ENCODE measurements at regions not wholly inside any gene's neighbourhood (a gene's known extent, or its start where the extent isn't known, plus 50 kb on each side); places are given as distances from the start of the nearest gene placed in this dataset.

DNA sequence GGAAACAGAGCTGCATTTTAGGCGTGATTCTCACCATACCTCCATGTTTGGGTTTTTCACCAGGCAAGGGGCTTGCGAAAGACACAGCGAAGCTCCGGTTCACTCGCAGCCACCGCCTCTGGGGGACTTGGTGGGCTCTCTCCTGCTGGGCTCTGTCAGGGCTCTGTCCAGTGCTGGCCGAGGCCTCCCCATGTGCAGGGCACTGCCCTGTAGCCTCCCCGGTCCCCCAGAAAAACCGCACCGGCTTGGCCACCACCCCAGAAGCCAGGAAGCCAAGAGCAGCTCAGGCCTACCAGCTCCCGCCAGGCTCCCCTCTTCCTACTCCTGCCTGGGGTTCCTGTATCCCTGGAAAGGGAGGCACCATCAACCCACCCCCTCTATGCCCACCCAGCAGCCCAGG lies 151.5 kb downstream of the CTTN start:
- TF ChIP-seq, protein P1, sequence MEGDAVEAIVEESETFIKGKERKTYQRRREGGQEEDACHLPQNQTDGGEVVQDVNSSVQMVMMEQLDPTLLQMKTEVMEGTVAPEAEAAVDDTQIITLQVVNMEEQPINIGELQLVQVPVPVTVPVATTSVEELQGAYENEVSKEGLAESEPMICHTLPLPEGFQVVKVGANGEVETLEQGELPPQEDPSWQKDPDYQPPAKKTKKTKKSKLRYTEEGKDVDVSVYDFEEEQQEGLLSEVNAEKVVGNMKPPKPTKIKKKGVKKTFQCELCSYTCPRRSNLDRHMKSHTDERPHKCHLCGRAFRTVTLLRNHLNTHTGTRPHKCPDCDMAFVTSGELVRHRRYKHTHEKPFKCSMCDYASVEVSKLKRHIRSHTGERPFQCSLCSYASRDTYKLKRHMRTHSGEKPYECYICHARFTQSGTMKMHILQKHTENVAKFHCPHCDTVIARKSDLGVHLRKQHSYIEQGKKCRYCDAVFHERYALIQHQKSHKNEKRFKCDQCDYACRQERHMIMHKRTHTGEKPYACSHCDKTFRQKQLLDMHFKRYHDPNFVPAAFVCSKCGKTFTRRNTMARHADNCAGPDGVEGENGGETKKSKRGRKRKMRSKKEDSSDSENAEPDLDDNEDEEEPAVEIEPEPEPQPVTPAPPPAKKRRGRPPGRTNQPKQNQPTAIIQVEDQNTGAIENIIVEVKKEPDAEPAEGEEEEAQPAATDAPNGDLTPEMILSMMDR (IDR thresholded peaks at IDR 0.05; ENCODE audit: insufficient read depth, low read length, poor library complexity, severe bottlenecking): no peak
- no peak for TF ChIP-seq EZH2phosphoT487 (conservative IDR thresholded peaks at IDR 0.05; ENCODE audit: low read length)
